ENCODE measurements at regions not wholly inside any gene's neighbourhood (a gene's known extent, or its start where the extent isn't known, plus 50 kb on each side); places are given as distances from the start of the nearest gene placed in this dataset.

DNA sequence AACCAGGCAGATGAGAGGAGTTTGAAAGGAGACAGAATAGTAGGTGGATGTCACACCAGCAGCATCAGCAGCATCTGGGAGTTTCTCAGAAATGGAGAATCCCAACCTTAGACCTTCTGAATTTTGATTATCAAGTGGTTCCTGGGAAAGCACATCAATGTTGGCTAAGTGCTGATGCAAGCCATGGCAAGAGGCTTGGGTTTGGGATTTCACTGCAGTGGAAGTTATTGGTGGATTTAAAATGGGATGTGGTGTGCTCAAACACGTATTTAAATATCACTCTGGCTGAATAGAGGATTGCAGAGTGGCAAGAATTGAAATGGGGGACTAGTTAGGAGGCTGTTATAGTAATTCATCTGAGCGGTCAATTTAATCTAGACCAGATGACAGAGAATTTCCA lies 387.8 kb upstream of the WWC1 start:
- WGBS, 2 donors = 74 to 79% methylated on average over 2 of the region's 2 CpGs

DNA sequence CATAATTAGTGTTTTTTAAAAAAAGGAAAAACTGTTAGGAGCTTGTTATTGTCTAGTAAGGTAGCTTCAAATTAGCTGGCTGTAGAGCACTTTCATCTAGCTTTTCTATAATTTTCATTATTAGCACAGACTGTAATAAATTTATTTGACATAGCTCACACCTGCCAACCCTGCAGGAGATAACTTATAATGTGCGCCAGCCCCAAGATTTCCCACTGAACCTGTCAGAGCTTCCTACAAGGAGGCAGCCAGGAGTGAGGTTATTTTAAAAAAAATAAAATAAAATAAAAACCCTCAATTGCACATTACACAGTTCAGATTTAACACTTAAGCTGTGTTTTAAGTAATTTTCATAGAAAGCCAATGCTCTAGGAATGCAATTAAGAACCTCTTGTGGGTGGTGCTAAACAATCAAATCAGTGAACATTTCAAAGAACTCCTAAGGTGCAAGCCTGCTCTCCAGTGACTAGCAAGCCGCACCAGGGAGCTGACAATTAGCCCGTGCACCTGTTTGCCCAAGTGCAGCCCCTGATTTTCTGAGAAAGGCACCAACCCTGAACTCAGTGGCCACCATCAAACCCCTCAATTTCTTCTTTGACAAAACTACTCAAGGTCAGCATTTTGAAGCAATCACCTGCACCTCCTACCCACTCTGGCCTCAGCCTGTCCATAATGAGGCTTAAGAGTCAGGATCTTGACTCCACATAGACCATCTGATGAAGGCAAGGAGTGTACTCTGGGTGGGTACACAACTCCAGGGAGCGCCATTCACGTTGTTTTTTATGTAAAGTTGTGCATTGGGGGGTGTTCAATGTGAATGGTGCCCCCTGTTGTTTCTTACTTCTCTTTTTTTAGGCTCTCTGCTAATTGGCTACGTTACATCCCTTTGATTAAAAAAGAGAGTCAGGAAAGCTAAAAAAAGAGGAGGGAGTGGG lies 385.3 kb upstream of the WWC1 start:
- no peaks in the 10 kb centered on the region for H3K27me3 ChIP-seq (ENCODE audit: control insufficient read depth in 1 of 2, insufficient read depth in 2 of 2, low read length in 2 of 2)
- no peaks in the 10 kb centered on the region for H3K9me3 ChIP-seq (ENCODE audit: control insufficient read depth in 2 of 2, insufficient read depth in 1 of 2, low read depth in 1 of 2, low read length in 1 of 2)
- no peak overlapping the region for H3K27ac ChIP-seq (ENCODE audit: low read depth in 2 of 2, low read length in 1 of 2)
- 64 to 74% methylated on average over 6 of the region's 6 CpGs for WGBS, 2 donors
- no peaks in the 10 kb centered on the region for H3K4me1 ChIP-seq (ENCODE audit: control insufficient read depth in 2 of 2, insufficient read depth in 2 of 2, low read length in 1 of 2)
- no peak overlapping the region for H3K4me3 ChIP-seq (ENCODE audit: low read depth in 1 of 2, low read length in 2 of 2)
- no peaks in the 10 kb centered on the region for H3K36me3 ChIP-seq (ENCODE audit: control insufficient read depth in 2 of 2, insufficient read depth in 2 of 2, low read length in 1 of 2)

More for the DNA sequence above, 387.8 kb upstream of the WWC1 start:
- Histone ChIP-seq H3K4me3 (ENCODE audit: low read depth in 1 of 2, low read length in 2 of 2) (no peak overlapping the region), H3K27me3 (ENCODE audit: control insufficient read depth in 1 of 2, insufficient read depth in 2 of 2, low read length in 2 of 2) (no peaks in the 10 kb centered on the region), H3K27ac (ENCODE audit: low read depth in 2 of 2, low read length in 1 of 2) (no peak overlapping the region), H3K9me3 (ENCODE audit: control insufficient read depth in 2 of 2, insufficient read depth in 1 of 2, low read depth in 1 of 2, low read length in 1 of 2) (no peaks in the 10 kb centered on the region), H3K4me1 (ENCODE audit: control insufficient read depth in 2 of 2, insufficient read depth in 2 of 2, low read length in 1 of 2) (no peaks in the 10 kb centered on the region), H3K36me3 (ENCODE audit: control insufficient read depth in 2 of 2, insufficient read depth in 2 of 2, low read length in 1 of 2) (no peaks in the 10 kb centered on the region)

- no peaks in the 10 kb centered on the region for H3K4me1 ChIP-seq (ENCODE audit: control insufficient read depth in 2 of 2, insufficient read depth in 2 of 2, low read length in 1 of 2)
- H3K4me3 ChIP-seq (ENCODE audit: low read depth in 1 of 2, low read length in 2 of 2) = no peak overlapping the region
- no peak overlapping the region for H3K27ac ChIP-seq (ENCODE audit: low read depth in 2 of 2, low read length in 1 of 2)
- H3K36me3 ChIP-seq (ENCODE audit: control insufficient read depth in 2 of 2, insufficient read depth in 2 of 2, low read length in 1 of 2) = no peaks in the 10 kb centered on the region
- H3K9me3 ChIP-seq (ENCODE audit: control insufficient read depth in 2 of 2, insufficient read depth in 1 of 2, low read depth in 1 of 2, low read length in 1 of 2) = no peaks in the 10 kb centered on the region
- no peaks in the 10 kb centered on the region for H3K27me3 ChIP-seq (ENCODE audit: control insufficient read depth in 1 of 2, insufficient read depth in 2 of 2, low read length in 2 of 2)
Observed at GRCh38 chr5:167908606-167909005, 382.8 kb upstream of the WWC1 start.

GRCh38 chr5:167912941-167913665 lies 378.3 kb upstream of the WWC1 start:
- H3K4me1 ChIP-seq (ENCODE audit: control insufficient read depth in 2 of 2, insufficient read depth in 2 of 2, low read length in 1 of 2) = no peaks in the 10 kb centered on the region
- WGBS, 2 donors = 48 to 55% methylated on average over 6 of the region's 6 CpGs
- H3K27me3 ChIP-seq (ENCODE audit: control insufficient read depth in 1 of 2, insufficient read depth in 2 of 2, low read length in 2 of 2) = no peaks in the 10 kb centered on the region
- no peaks in the 10 kb centered on the region for H3K36me3 ChIP-seq (ENCODE audit: control insufficient read depth in 2 of 2, insufficient read depth in 2 of 2, low read length in 1 of 2)
- H3K27ac ChIP-seq (ENCODE audit: low read depth in 2 of 2, low read length in 1 of 2) = no peak overlapping the region
- no peak overlapping the region for H3K4me3 ChIP-seq (ENCODE audit: low read depth in 1 of 2, low read length in 2 of 2)
- H3K9me3 ChIP-seq (ENCODE audit: control insufficient read depth in 2 of 2, insufficient read depth in 1 of 2, low read depth in 1 of 2, low read length in 1 of 2) = no peaks in the 10 kb centered on the region

- Histone ChIP-seq H3K4me1 (ENCODE audit: control insufficient read depth in 2 of 2, insufficient read depth in 2 of 2, low read length in 1 of 2) (no peaks in the 10 kb centered on the region), H3K36me3 (ENCODE audit: control insufficient read depth in 2 of 2, insufficient read depth in 2 of 2, low read length in 1 of 2) (no peaks in the 10 kb centered on the region), H3K27me3 (ENCODE audit: control insufficient read depth in 1 of 2, insufficient read depth in 2 of 2, low read length in 2 of 2) (no peaks in the 10 kb centered on the region), H3K9me3 (ENCODE audit: control insufficient read depth in 2 of 2, insufficient read depth in 1 of 2, low read depth in 1 of 2, low read length in 1 of 2) (no peaks in the 10 kb centered on the region), H3K4me3 (ENCODE audit: low read depth in 1 of 2, low read length in 2 of 2) (no peak overlapping the region), H3K27ac (ENCODE audit: low read depth in 2 of 2, low read length in 1 of 2) (no peak overlapping the region)
- 77 to 86% methylated on average over 4 of the region's 4 CpGs for WGBS, 2 donors
Observed at GRCh38 chr5:167915237-167915636, 376.2 kb upstream of the WWC1 start.

- WGBS, 2 donors = 42 to 46% methylated on average over 8 of the region's 8 CpGs
- H3K36me3 ChIP-seq (ENCODE audit: control insufficient read depth in 2 of 2, insufficient read depth in 2 of 2, low read length in 1 of 2) = no peaks in the 10 kb centered on the region
- no peaks in the 10 kb centered on the region for H3K27me3 ChIP-seq (ENCODE audit: control insufficient read depth in 1 of 2, insufficient read depth in 2 of 2, low read length in 2 of 2)
- no peaks in the 10 kb centered on the region for H3K4me1 ChIP-seq (ENCODE audit: control insufficient read depth in 2 of 2, insufficient read depth in 2 of 2, low read length in 1 of 2)
- no peak overlapping the region for H3K27ac ChIP-seq (ENCODE audit: low read depth in 2 of 2, low read length in 1 of 2)
- H3K4me3 ChIP-seq (ENCODE audit: low read depth in 1 of 2, low read length in 2 of 2) = no peak overlapping the region
- no peaks in the 10 kb centered on the region for H3K9me3 ChIP-seq (ENCODE audit: control insufficient read depth in 2 of 2, insufficient read depth in 1 of 2, low read depth in 1 of 2, low read length in 1 of 2)
Observed at GRCh38 chr5:167916261-167916691, 375.2 kb upstream of the WWC1 start.

DNA sequence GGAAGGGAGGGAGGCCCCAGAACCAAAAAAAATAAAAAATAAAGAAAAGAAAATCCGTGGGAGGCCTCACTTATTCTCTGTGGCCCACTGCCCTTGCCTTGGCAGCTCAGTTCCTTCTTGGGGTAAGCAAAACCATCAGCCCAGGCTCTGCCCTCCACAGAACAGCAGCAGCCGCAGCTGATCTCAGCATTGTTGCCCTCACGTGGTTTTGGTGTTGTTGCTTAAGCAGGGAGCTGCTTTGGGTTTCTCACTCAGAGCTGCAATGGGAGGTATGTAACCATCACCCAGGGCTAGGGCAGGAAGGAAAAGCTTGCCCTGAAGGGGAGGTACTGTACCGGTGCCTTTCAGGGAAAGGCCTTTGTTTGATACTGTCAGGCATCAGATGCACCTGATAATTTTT lies 374.7 kb upstream of the WWC1 start:
- H3K36me3 ChIP-seq (ENCODE audit: control insufficient read depth in 2 of 2, insufficient read depth in 2 of 2, low read length in 1 of 2) = no peaks in the 10 kb centered on the region
- no peak overlapping the region for H3K27ac ChIP-seq (ENCODE audit: low read depth in 2 of 2, low read length in 1 of 2)
- H3K9me3 ChIP-seq (ENCODE audit: control insufficient read depth in 2 of 2, insufficient read depth in 1 of 2, low read depth in 1 of 2, low read length in 1 of 2) = no peaks in the 10 kb centered on the region
- WGBS, 2 donors = 35 to 37% methylated on average over 4 of the region's 4 CpGs
- no peak overlapping the region for H3K4me3 ChIP-seq (ENCODE audit: low read depth in 1 of 2, low read length in 2 of 2)
- H3K27me3 ChIP-seq (ENCODE audit: control insufficient read depth in 1 of 2, insufficient read depth in 2 of 2, low read length in 2 of 2) = no peaks in the 10 kb centered on the region
- H3K4me1 ChIP-seq (ENCODE audit: control insufficient read depth in 2 of 2, insufficient read depth in 2 of 2, low read length in 1 of 2) = no peaks in the 10 kb centered on the region

- Histone ChIP-seq H3K4me1 (ENCODE audit: control insufficient read depth in 2 of 2, insufficient read depth in 2 of 2, low read length in 1 of 2) (no peaks in the 10 kb centered on the region), H3K9me3 (ENCODE audit: control insufficient read depth in 2 of 2, insufficient read depth in 1 of 2, low read depth in 1 of 2, low read length in 1 of 2) (no peaks in the 10 kb centered on the region), H3K36me3 (ENCODE audit: control insufficient read depth in 2 of 2, insufficient read depth in 2 of 2, low read length in 1 of 2) (no peaks in the 10 kb centered on the region), H3K4me3 (ENCODE audit: low read depth in 1 of 2, low read length in 2 of 2) (no peak overlapping the region), H3K27ac (ENCODE audit: low read depth in 2 of 2, low read length in 1 of 2) (no peak overlapping the region), H3K27me3 (ENCODE audit: control insufficient read depth in 1 of 2, insufficient read depth in 2 of 2, low read length in 2 of 2) (no peaks in the 10 kb centered on the region)
- 65 to 66% methylated on average over 11 of the region's 11 CpGs for WGBS, 2 donors
Observed at GRCh38 chr5:167918184-167918812, 373.1 kb upstream of the WWC1 start.

DNA sequence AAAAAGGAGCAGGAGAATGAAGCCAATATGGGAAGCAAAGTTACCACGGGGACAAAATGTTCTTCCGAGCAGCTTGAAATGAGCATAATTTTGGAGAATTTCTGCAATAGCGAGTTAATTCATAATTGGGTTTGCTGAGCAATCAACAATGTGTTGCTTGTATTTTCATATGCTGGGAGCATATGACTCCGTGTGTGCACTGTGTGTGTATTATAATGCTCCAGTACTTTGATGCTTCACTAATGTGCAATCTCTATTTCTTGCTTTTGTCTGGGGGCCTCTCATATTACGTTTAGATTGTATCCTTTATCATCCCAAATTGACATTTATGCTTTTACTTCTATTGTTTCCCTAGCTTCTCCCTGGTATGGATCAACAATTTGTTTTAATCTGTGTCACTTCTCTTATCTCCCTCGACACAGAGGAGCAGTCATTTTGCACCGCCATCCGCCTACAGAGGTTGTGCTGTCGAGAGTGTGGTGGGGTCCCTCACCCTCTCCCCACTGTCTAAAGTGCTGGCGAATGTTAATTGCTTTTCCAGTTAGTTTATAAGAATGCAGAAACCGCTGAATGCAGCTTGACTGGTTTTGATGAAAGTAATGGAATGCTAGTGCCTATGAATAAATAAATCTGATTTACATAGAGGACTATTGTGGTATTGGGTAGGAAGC lies 372.5 kb upstream of the WWC1 start:
- no peaks in the 10 kb centered on the region for H3K9me3 ChIP-seq (ENCODE audit: control insufficient read depth in 2 of 2, insufficient read depth in 1 of 2, low read depth in 1 of 2, low read length in 1 of 2)
- H3K4me3 ChIP-seq (ENCODE audit: low read depth in 1 of 2, low read length in 2 of 2) = no peak overlapping the region
- H3K27me3 ChIP-seq (ENCODE audit: control insufficient read depth in 1 of 2, insufficient read depth in 2 of 2, low read length in 2 of 2) = no peaks in the 10 kb centered on the region
- WGBS, 2 donors = 56 to 66% methylated on average over 11 of the region's 11 CpGs
- no peaks in the 10 kb centered on the region for H3K4me1 ChIP-seq (ENCODE audit: control insufficient read depth in 2 of 2, insufficient read depth in 2 of 2, low read length in 1 of 2)
- no peaks in the 10 kb centered on the region for H3K36me3 ChIP-seq (ENCODE audit: control insufficient read depth in 2 of 2, insufficient read depth in 2 of 2, low read length in 1 of 2)
- H3K27ac ChIP-seq (ENCODE audit: low read depth in 2 of 2, low read length in 1 of 2) = no peak overlapping the region
